ENCODE measurements at regions not wholly inside any gene's neighbourhood (a gene's known extent, or its start where the extent isn't known, plus 50 kb on each side); places are given as distances from the start of the nearest gene placed in this dataset.
A peak's percentile ranks its signal among the peaks of the same experiment; 100 is the strongest.

DNA sequence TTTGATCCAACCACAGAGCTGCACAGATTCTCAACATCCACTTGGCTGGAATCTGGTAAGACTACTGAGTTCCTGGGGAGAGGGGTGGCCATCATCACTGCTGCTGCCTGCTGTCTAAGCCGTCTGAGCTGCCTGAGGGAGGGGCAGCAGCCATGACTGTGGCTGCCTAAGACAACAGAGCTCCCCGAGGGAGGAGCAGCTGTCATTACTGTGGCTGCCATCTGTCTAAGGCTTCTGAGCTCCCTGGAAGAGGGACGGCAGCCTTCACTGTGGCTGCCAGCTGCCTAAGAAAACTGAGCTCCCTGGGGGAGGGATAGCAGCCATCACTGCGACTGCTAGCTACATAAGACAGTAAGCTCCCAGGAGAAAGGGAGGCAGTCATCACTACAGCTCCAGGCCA lies 584.4 kb downstream of the NR4A2 start:
- peak; percentile 74 for DNase-seq

GRCh38 chr2:155747531-155747930 lies 585.0 kb downstream of the NR4A2 start:
- no peak for DNase-seq

DNA sequence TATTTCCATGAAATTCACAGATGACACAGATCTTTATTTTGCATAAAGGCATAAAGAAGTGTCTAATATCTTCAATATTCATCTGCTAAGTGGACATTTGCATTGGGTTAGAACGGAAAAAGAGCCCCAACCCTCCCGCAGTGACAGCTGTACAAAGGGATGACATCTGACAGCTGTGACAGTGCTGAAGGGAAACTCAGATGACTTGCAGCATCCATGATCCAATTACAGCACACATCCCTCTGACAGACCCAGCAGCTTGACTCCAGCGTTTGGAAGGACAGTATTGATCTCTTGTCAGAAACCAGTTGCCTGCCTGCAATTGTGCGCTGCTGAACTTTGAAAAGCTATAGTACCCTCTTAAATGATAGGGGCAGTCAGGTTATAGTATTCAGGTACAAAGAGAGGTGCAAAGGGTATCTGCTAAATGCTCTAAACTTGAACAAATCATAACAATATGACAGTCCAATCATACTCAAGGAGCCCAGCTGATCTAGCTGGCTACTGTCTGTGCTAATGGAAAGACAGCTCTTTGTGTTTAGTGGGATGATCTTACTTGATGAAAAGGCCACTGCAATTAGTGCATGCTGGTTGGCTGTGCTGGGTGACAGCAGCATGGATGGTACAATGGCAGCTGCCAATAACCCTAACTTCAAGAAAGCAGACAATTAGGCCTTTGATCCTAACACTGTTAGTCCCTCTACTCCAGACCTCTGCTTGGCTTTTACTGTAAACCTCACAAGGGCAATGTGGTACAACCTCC lies 599.2 kb downstream of the NR4A2 start:
- DNase-seq, result peak; percentile 12

DNA sequence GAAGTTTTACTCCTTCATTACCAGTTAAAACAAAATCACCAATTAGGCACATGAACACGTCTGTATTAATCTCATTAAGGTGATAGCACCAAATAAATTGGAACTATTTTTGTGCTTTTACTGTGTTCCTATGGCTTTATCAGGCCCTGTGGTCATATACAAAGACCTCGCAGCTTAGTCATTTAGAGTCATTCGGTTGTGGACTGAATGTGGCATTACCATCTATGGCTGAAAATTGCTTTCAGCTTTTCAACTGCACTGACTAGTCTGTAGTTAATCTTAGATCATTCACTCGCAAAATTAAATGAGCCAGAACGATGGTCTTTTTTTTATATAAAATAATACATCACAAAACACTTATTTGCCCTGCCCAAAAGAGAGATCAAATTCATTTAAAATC lies 601.7 kb downstream of the NR4A2 start:
- no peak for DNase-seq

GRCh38 chr2:155727187-155727895 lies 605.2 kb downstream of the NR4A2 start:
- no peak for DNase-seq

DNA sequence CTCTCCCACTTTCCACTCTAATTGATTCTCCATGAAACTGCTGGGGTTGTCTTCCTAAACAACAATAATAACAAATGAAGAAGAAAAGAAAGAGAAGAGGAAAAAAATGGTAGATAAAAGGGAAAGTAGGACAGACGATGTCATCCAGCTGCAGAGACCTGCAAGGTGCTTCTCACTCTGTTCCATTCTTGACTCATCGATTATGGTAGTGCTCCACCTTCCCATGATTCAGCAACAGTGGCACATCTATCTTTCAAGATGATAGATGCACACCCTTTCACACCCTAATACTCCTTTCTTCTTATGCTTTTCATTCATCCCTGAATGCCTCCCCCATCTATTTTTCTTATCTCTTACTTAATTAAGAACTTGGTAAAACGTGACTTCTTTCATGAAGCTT lies 610.2 kb downstream of the NR4A2 start:
- DNase-seq, result no peak

DNA sequence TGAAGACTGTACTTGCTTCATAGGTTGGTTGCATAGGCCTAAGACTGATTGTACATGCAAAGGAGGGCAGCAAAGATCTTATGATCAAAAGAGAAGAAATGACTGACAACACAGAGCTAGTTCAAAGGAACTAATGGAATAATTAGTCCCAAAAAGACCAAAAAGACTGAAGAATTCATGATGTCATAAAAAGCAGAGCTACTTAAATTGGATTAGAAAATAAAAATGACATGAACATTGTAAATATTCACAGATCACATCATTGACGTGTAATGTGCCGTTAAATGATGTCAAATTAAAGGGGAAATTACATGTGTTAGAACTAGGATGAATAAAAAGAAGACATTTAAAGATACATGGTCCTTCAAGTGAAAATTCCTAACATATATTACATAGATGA lies 616.8 kb downstream of the NR4A2 start:
- DNase-seq, result no peak

- DNase-seq, result no peak
Measured at GRCh38 chr2:155714983-155715382, 617.5 kb downstream of the NR4A2 start.

- DNase-seq, result peak; percentile 45
Measured at GRCh38 chr2:155708071-155708470, 624.5 kb downstream of the NR4A2 start.

GRCh38 chr2:155703917-155704316 lies 628.6 kb downstream of the NR4A2 start:
- no peak for DNase-seq

- DNase-seq, result no peak
Measured at GRCh38 chr2:155703048-155703447, 629.5 kb downstream of the NR4A2 start.

DNA sequence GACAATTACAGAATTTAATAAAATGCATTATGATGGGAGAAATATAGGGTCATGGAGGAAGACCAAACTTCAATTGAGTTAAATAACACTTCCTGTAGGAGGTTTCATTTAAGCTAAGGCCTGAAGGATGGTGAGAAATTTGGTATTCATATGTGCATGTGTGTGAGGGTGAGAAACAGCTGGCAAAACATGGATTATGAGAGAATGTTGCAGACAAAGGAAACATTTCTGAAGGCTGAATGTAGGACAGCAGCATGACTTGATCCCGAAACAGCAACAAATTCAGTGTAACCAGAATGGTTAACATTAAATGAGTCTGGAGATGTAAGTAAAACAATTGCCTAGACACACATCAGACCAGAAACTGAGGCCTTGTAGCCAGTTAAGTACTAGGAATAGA lies 630.8 kb downstream of the NR4A2 start:
- DNase-seq, result no peak

GRCh38 chr2:155696571-155696970 lies 636.0 kb downstream of the NR4A2 start:
- no peak for DNase-seq

GRCh38 chr2:155695505-155695904 lies 637.0 kb downstream of the NR4A2 start:
- no peak for DNase-seq

DNA sequence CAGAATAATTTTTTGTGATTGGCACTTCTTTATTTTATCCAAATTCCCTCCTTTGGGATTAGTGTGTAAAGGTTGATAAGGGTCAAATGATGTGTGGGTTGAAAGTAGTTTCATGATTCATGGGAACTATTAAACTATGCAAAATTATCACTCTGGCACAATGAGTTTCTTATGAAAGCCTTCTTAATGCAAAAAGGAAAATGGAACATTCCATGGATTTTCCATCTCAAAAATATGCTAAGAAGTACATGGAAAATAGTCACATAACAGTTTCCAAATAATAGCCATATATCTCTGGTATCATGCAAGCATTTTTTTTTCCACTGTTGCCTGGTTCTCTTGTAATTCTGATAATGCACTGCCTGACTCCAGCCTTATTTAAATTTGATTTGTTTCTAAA lies 639.7 kb downstream of the NR4A2 start:
- DNase-seq, result no peak

GRCh38 chr2:155692106-155692505 lies 640.4 kb downstream of the NR4A2 start:
- no peak for DNase-seq

GRCh38 chr2:155690785-155691184 lies 641.7 kb downstream of the NR4A2 start:
- no peak for DNase-seq

GRCh38 chr2:155689791-155690190 lies 642.7 kb downstream of the NR4A2 start:
- DNase-seq, result no peak

GRCh38 chr2:155687181-155687580 lies 645.3 kb downstream of the NR4A2 start:
- no peak for DNase-seq

DNA sequence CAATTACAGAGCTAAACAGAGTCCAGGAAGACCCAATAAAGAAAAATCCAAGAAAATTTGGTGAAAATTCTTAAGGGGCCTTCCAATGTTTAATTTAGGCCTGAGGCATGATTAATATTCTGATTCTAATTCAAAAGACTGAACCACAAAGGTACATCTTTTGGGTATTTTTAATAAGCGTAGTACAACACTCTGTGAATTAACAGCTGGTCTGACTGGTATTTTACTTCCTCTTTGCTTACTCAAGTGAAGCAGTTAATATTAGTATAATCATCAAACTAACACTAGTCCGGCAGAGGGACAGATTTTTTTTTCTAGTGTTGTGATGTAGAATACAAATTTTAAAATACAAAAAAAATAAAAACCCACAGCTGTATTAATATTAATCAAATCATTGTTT lies 652.9 kb downstream of the NR4A2 start:
- DNase-seq, result no peak

- DNase-seq, result no peak
Measured at GRCh38 chr2:155675920-155676319, 656.6 kb downstream of the NR4A2 start.

DNA sequence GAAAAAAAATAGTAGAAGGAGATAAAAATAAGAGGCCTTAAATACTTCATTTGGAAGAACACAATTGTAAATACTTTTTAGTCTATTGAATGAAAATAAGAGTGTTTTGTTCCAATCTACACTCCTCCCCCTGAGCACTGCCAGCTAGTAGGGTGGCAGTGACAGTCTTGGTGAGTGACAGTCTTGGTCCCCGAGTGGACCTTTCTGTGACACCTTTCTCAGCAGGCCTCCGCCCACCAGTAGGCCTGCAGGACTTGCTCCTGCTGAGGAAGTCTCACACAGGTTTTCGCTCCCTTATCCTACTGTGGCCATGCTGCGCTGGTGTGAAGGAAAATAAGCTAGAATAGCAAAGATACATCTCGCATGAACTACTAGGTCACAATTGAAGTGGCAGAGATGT lies 666.8 kb downstream of the NR4A2 start:
- no peak for DNase-seq

DNA sequence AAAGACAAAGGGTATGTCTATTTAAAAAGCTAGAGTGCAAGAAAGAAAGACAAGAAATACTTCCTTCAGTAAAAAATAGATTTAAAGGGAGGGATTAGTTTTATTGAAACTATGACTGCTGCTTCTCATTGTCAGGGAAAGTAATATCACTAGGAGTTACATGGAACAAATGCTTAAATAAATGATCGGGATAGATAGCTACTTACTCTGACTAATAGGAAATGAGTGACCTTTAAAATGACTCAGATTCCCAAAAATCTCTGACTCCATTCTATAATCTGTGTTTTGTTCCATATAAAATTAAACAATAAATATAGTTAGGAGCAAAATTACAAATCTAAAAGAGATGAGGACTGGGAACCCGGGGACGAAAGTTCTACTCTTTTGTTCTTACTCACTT lies 669.3 kb downstream of the NR4A2 start:
- no peak for DNase-seq

GRCh38 chr2:155662224-155662623 lies 670.3 kb downstream of the NR4A2 start:
- DNase-seq, result no peak

DNA sequence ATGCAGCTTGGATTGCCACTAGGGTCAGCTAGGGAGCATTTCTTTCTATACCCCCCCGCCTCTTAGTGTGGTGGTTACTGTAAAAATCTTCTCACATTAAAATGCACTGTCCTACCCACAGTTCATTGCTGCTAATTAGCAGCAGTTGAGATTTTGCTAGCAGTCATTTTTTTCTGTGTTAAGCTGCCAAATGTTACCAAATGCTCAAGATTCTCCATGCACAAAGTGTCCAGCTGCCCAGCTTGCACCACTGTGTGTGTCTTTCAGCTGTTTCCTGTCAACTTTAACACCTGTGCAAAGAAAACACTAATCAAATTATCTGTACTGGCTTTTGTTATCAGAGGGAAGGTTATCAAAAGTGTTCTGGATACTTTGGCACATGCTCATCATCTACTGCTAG lies 679.3 kb downstream of the NR4A2 start:
- peak; percentile 0 for DNase-seq
